ENCODE measurements at regions not wholly inside any gene's neighbourhood (a gene's known extent, or its start where the extent isn't known, plus 50 kb on each side); places are given as distances from the start of the nearest gene placed in this dataset.

DNA sequence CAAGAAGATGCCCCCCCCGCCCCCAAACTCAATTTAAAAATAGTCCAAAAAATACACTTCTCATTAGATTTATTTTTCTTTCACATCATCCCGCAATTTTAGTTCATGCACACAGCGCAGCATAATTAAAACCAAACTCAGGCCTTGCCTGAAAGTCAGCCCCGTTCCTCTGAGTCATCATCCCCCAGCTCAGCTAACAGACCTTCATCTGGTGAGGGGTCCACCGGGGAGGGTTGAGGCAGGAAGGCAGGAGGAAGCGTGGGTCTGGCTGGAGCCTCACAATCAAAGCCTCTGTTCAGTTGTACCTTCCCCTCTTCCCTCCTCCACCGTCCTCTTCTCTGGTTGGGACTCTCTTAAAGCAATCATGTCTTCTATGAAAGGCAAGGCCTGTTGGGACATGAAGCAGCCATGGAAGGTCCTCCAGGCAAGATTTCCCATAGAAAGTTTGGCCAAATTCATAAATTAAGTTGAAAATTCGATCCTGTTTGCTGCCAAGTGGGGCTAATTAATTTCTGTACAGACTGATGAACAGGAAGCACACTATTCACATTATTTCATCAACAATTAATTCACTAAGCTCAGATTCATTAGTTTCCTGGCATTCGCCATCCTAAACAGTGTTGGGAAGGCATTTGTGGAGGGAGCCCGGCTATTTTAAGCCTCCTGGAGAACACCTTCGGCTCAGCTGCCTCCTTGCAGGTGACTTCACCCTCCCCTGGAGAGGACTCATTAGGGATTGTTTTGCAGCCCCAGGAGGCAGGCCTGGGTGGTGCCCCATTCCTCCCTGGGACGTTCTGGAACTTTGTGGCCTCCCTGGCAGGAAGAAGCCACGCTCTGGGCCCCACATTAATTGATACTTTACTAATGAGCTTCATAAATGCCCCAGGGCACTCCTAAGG is 72.3 kb upstream of the BNC1 start:
- TF ChIP-seq YY1 (IDR thresholded peaks at IDR 0.05; ENCODE audit: insufficient read depth, insufficient read length) (no peak), ZNF274 (IDR thresholded peaks at IDR 0.05; ENCODE audit: low read depth, low read length) (no peak), SUZ12 (IDR thresholded peaks at IDR 0.05; ENCODE audit: extremely low read depth, insufficient read depth, insufficient read length) (no peak)
